Effector CD4-positive, alpha-beta T cell (primary cell): ENCODE measurements at regions not wholly inside any gene's neighbourhood (a gene's known extent, or its start where the extent isn't known, plus 50 kb on each side); places are given as distances from the start of the nearest gene placed in this dataset.
A peak's percentile ranks its signal among the peaks of the same experiment; 100 is the strongest.
"Not testable (repeated sequence)": the region's sequence is repeated elsewhere in the genome, so short reads cannot be mapped to it uniquely, and the experiment has no call there.

ENCODE experiments used
- DNase-seq: peaks from one replicate; pipeline ENCODE4 v3.0.0-alpha.2; 2020

DNA sequence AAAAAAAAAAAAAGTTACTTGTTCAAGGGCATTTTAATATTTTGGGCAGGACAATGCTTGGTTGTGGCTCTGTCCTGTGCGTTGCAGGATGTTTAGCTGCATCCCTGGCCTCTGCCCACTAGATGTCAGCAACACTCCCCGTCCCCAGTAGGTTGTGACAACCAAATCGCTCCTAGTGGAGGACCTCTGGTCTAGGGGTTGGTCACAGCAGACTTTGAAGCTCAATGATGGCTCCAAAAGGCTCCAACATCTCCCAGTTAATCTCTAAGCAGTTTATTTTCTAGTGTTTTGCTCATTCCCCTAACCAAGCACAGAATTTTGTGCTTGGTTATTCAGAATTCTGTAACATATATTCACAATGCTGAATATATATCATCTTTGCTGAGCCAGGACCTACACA, 67.0 kb downstream of the CHRNA1 start:
- DNase-seq: peak; percentile 37

DNA sequence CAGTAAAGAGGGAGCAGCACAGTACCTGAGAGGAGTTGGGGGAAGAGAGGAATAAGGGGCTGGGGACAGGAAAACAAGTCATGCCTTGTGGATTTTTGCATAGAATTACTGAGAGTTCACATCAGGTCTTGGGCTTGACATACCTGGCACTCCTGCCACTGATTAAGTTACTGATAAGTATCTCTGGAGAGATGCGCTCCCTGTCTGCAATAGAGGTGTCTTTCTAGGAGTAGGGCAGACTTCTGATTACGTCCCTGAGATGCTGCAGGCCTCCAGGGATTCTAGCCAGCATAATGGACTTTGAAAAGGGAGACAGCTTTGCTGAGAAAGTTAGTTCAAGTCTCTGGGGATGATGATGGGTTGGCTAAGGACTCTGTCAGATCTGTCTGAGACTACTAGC, 69.4 kb downstream of the CHRNA1 start:
- DNase-seq: no peak

DNA sequence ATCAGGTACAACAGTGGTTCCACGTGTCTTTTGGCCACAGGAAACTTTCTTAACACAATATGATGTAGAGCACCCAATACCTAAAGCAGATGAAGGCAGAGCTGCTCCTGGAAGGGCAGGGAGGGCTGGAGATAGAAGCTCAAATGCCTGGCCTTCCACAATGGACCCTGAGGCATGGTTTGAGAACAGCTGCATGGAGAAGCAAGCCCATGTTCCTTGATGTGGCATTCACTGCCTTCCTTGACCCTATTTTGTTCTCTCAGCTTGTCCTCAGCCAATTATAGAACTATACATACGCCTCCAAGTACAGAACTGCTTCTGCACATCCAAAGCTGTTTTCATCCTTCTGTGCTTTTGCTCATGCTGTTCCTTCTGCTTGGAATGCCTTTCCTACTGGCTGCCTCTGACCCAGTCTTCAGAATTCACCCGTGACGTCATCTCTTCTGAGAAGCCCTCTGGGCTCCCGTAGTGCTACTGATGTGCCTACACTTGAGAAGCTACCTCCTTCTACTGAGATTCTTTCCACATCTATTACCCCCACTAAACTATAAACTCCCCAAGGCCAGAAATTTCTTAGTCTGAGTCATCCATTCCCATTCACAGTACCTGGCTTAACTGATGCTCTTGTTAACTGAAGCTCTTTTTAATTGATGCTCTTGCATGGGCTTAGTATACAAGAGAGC, 69.9 kb downstream of the CHRNA1 start:
- no peak for DNase-seq

DNA sequence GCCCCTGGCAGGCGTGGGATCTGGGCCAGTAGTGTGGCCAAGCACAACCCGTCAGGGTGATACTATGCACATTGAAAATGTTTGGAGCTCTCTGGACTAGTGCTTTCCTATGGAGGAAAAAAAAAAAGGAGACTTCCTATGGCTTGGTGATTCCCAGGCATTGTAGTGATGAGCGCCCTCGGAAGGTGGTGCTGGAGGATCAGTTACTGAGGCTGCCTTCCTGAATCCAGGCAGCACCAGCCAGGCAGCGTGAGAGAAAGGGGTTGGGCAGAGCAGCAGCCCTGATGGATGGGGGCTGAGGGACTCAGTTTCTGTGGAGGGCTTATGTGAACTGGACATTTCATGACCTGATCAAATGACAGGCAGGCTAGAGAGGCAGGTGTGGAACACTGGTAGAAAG, 70.9 kb downstream of the CHRNA1 start:
- no peak for DNase-seq

DNA sequence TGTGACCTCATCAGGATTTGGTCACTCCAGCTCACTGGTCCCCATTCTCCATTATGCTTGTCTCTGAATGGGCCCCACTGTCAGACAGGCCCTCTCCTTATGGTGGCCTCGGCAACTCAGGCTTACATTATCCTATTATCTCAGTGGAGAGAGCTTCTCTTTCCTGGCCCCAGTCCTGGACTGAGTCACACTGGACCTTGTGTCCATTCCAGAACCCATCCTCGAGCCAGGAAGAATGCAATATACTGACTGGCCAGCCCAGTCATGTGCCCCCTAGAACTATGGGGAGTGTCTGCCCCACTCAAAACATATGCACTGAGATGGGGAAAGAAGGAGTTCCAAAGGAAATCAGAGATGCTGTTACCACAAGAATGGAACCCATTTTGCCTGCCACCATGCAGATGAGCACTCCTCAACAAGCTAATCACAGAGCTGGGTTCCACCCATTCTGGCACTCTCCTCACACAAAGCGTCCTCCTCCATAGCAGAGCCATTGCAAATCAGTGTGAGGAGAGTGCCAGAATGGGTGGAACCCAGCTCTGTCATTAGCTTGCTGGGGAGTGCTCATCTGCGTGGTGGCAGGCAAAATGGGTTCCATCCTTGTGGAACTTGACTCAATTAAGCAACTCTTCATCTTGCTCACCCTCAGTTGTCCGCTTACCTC, 71.9 kb downstream of the CHRNA1 start:
- DNase-seq: no peak

DNA sequence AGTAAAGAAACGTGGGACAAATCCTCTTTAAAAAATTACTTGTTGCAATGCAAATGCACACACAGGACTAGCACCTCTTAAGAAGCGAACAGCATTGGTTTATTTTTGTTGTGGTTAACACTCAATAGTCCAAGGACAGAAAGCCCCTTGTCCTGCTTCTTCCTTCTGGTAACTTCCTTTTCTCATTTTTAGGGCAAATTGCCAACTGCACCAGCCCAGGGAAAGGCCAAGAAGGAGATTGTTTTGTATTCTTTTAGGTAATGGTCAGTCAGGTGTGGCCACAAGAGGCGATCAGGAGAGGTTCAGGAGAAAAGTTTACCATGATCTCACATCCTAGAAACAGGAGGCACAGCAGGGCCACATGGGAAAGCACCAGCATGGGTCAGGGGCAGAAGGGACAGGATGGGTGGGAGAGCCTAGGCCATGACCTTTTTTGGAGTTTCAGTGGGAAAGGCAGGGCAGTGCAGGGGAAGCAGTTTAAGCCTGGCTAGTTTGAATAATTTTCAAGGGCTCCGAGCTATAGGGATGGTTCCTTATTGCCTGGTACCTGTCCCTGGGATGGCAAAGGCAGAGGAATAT, 73.0 kb downstream of the CHRNA1 start:
- no peak for DNase-seq

DNA sequence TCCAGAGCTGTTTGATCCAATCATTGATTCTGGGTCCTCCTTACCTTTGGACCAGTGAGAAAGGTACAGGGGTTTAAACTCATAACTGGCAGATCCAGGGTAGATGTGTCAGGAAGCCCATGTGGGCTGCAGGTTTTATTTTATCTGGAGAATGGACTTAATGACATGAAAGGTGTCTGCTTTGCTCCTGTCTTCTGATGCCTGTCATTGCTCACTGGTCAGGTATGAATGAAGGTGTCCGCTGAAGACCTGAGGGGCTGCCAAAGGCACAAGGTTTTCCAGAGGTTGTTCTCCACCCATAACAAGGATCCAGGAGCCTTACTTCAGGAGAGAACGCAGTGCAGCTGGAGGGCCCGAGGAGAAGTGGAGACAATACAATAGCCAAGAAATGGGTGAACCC, 74.2 kb downstream of the CHRNA1 start:
- DNase-seq: no peak

DNA sequence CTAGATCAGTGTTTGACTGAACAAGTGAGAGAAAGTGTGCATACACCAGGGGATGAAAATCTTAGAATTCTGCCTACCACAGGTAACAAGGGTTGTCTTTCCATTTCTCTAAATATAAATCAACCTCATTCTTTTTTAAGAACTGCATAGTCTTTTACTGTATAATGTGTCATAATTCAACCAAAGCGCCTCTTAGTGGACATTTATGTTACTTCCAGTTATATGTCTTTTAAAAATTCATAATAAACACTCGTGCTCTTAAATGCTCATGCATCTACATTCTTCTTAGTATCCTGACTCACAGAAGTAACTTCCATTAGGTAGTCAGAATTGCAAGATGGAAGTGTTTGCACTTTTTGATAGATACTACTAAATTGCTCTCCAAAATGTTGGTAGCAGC, 76.2 kb downstream of the CHRNA1 start:
- DNase-seq: no peak

DNA sequence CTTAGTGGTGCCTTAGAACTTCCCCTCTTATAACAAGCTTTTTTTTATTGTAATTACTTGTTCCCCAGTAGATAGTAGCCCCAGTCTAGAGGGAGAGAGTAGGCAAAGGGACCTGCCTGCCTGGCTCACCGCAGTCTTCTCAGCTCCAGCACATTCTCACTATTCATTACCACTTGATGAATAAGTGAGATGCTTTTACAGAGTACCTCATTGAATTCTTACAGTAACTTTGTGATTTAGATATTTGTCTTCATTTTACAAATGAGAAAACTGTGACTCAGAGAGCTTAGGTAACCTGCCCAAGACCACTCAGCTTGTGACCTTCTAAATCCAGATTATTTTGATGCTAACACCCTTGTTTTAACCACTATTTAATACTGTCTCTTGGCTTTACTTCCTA, 77.8 kb downstream of the CHRNA1 start:
- DNase-seq: no peak

DNA sequence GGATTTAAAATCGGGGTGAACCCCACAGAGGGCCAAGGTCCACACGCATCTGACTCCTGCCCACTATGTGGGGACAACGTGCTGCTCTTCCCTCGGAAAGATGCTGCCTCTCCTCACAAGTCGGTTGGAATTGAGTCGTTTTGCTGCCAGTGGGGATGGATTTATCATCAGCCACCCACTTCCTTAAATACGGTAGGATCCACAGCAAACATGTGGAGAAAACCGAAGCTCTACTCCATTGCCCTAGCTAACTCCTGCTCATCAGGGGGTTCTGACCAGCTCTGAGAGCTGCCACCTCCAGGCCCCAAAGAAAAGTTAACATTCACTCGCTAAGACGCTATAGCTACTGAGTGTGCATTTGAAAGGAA, 80.9 kb downstream of the CHRNA1 start:
- no peak for DNase-seq

DNA sequence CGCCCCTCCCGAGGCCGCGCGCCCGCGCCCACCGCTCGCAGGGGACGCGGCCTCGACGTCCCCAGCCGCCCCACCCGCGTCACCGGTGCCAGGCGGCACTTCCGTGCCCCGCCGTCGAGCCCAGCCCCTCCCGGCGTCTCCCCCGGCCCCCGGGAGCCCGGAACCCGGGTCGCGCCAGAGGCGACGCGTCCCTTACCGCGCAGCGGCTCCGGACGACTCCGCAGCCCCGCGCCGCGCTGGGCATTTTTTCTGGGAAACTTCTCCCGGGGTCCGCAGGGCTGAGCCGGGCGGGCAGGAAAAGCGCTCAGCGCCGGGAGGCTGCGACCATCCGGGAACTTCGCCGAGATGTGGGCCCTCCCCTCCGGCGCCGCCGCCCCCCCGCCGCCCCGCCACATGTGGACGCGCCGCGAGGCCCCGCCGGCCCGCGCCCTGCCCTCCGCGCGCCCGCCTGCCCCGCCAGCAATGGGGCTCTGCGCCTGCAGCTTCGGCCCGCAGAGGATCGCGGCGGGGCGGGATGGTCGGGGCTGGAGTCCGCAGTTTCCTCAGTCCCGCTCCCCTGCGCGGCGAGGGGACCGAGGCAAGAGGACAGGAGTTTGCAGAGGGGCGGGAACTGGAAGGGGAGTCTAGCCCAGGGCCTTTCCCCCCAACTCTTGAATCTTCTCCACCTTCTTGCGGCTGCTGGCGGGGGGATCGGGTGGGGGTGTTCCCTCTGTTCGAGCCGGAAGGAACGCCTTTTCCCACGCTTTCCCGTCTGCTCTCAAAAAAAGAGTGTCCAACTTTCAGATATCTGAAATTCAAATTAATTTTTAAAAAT, 81.5 kb downstream of the CHRNA1 start:
- peak; percentile 42 for DNase-seq

DNA sequence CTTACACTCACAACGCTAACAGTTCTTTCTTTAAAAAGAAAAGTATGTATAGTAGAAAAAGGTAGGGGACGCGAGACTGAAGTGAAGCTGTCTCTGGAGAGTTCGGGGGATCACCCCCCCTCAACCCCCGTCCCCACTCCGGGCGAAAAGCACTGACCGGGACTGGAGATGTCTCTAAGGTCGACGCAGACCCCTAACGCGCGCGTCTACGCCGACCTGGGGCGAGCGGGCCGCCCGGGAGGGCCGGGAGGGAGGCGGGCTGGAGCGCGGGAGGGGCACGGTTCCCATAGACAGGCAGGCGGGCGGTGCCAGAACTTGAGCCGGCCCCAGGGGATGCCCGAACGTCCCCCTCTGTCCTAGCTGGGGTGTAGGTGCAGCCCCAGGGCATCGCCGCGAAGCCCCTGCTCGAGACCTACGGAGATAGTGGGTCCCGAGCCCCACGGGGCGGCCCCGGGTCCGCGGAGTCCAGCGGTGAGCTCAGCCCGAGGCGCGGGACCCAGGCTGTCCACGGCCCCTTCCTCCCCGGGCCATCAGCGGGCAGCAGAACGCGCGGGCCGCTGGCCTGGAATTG, 82.2 kb downstream of the CHRNA1 start:
- peak; percentile 20 for DNase-seq

DNA sequence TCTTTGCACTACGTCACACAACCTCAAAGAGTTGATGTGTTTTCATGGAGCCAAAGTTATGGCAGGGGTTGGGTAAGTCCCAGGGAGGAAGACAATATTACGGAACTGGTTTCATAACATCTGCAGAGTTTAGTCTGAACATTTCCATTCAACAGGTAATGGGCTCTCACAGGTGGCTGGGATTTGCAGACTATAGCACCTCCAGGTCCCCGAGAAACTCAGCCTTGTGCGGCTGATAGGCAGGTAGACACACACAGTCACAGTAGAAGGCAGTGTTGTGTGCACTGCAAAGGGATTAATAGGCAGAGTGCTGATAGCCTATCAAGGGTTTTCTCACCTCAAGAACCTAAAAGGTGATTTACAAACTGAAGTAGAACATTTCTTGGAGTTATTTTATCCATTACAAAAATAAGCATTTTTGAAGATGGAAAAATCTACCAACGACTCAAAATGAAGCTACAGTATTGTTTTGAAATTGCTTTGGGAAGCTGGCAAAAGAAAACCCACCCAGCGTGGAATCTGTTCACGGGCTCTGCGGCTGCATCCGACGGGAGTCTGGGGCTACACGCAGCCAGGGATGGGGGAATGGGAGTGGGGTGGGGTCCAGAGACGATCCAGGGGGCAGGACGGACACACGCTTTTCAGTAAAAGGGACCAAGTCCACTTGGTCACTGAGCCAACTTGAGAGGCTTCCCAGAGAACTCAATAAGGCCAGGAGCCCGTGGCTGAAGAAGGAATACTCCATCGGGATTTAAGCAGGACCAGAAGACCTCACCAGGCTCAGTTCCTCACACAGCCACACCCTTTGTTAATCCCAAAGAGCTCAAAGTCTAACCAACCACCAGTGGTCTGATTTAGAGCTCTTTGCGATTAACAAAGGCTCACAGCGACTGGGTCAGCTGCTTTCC, 82.9 kb downstream of the CHRNA1 start:
- DNase-seq: no peak

DNA sequence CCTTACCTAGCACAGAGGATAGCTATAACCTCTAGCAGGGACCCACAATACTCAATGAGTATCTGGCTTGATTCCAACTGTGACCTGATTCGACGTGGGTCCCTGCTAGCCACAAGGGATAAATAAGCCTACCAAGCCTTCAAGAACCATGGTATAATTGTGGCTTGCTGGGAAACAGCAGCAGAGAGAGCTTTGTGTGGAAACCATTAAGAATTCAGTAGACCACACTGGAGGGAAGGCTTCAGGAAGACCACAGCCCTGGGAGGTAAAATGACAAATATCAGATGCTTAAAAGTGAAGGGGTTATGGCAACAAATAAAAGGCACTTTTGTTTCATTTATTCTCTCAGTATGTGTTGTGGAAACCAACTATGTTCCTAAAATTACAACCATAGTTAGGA, 82.6 kb upstream of the WIPF1 start:
- no peak for DNase-seq

DNA sequence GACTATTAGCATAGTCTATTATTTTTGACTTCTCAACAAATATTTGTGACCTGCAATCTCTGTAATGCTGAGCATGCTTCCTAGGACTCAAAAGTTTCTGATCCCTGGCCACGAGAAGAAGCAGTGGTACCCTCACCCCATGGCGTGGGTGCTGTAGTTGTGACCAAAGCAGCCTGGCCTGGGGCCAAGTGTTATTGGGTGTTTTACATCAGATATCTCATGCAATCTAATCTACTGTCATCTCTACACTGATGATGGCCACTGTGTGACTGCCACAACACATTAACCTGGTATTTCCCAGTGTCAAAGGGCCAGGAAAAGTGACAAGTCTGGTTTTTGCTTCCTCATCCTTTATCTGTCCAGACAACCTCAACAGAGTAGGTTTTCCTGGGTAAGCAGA, 80.8 kb upstream of the WIPF1 start:
- no peak for DNase-seq

DNA sequence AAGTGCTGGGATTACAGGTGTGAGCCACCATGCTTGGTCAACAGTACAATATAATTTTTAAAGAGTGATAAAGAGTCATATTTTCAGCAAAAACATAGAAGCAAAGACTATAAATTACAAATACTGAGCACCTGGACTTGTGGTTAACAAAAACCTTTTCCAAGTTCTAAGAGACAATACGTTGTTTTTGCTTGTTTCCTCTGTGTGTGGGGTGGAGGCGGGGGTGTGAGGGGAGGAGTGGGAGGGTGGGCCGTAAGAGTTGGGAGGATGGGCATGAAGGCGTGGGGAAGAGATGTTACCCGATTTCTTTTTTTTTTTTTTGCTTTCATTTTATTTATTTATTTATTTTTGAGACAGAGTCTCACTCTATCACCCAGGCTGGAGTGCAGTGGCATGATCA, 78.0 kb upstream of the WIPF1 start:
- no peak for DNase-seq

DNA sequence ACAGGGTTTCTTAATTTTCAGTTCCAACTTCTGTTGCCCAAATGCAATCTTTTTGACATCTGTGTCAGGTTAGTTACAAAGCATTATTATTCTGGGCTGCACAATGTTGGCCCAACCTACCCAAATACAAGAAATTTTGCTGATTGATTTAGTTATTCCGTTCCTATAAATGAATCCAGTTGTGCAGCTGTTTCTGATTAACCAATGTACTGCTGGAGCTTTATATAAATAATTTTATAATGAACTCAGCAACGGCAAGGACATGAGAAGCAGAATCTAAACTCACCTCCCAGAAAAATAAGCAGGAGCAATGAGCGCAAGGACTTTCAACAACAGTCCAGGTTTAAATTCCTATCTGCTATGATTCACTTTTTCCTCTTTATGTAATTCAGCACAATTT, 76.3 kb upstream of the WIPF1 start:
- no peak for DNase-seq

DNA sequence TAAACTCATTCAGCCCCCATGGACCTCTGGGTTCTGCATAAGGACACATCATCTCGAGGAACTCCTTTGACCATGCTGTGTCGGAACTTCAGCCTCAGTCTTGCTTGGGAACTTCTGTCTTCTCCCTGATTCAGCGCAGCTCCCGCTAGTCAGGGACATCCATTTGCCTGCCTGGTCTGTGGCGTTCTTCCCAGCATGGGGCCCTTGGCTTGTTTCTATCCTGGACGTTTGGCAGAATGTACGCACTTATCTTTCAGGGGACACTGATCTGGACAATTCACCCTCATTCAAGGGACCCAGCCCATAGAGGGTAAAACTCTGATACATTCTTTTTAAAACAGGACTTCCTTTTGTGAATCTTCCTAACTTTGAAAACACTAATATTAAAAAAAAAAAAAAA, 75.8 kb upstream of the WIPF1 start:
- DNase-seq: no peak

DNA sequence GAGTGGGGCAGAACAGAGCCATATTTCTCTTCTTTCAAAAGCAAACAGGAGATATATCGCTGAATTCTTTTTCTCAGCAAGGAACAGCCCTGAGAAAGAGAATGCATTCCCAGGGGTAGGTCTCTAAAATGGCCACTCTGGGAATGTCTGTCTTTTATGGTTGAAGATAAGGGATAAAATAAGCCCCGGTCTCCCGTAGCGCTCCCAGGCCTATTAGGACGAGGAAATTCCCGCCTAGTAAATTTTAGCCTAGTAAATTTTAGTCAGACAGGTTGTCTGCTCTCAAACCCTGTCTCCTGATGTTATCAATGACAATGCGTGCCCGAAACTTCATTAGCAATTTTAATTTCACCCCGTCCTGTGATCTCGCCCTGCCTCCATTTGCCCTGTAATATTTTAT, 73.9 kb upstream of the WIPF1 start:
- DNase-seq: not testable (repeated sequence)

DNA sequence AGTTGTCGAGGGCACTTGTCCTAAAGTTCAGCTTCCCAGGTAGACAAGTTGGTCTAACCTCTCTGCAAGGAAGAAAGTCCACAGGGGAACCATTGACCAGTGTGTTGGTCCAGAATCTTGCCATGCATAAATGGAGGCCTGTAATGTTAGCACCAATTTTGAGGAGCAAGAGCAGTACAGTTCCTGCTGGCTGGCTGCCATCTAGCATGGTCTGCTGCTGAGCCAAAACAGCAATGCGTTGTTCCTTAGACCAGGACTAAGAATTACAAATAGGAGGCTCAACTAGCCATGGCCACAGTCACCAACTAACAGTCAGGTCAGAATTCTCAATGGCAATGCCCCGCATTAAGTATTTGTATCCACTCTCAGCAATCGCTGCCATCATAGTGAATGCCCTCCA, 72.8 kb upstream of the WIPF1 start:
- DNase-seq: no peak

DNA sequence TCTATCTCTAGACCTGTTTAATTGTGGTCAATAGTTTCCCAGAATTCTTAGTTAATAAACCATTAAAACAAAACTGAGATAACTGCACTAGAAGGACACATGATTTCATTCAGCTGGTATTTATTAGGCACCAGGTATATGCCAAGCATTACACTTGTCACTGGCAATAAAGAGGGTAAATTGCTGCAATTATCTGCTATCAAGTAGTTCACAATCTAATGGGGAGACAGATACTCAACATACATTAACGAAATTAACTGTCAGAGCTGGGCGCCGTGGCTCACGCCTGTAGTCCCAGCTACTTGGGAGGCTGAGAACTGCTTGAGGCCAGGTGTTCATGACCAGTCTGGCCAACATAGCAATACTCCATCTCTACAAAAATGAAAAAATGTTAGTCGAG, 71.7 kb upstream of the WIPF1 start:
- no peak for DNase-seq

DNA sequence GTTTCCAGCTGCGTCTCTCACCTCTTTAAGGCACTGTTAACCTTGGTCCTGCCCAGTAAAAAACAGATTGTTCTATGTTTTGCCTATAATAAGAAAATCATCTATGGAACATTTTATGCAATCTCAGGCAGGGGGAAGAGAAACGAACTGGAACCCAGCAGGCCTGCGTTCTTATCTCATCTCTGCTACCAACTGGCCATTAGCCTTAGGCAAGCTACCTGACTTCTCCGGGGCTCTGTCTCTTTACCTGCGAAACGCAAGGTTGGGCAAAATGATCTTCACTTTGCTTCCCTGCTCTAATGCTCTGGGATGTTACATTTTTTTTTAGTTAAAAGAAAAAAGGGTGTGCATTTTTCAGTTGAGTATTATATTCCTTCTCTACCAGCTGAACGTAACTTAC, 70.5 kb upstream of the WIPF1 start:
- no peak for DNase-seq
